ENCODE measurements at regions not wholly inside any gene's neighbourhood (a gene's known extent, or its start where the extent isn't known, plus 50 kb on each side); places are given as distances from the start of the nearest gene placed in this dataset.

- no peak overlapping the region for H3K4me3 ChIP-seq (ENCODE audit: low read length)
- no peaks in the 10 kb centered on the region for H3F3A ChIP-seq (ENCODE audit: insufficient read depth, low read length)
- no peaks in the 10 kb centered on the region for H3K9me2 ChIP-seq (replicated peaks; ENCODE audit: insufficient read depth, low read length)
- no peak overlapping the region for H3K27ac ChIP-seq (ENCODE audit: low read length)
- H3K36me3 ChIP-seq (replicated peaks; ENCODE audit: insufficient read depth, low read length): no peaks in the 10 kb centered on the region
- H3K27me3 ChIP-seq (replicated peaks; ENCODE audit: insufficient read depth, low read length): peaks cover 47% of the 10 kb centered on the region
- H3K9me3 ChIP-seq (replicated peaks; ENCODE audit: insufficient read depth, low read length): no peaks in the 10 kb centered on the region
- no peak for DNase-seq
- H4K20me1 ChIP-seq (ENCODE audit: insufficient read depth, low read length): no peaks in the 10 kb centered on the region
- no peak overlapping the region for H3K9ac ChIP-seq (ENCODE audit: low read length)
- H3K79me2 ChIP-seq (ENCODE audit: low read length): no peaks in the 10 kb centered on the region
- H3K4me2 ChIP-seq (ENCODE audit: low read depth, low read length): no peak overlapping the region
- H2AFZ ChIP-seq (ENCODE audit: low read length): no peak overlapping the region
- no peaks in the 10 kb centered on the region for H3K4me1 ChIP-seq (ENCODE audit: low read length)
- TF ChIP-seq EZH2 (optimal IDR thresholded peaks at IDR 0.05; ENCODE audit: low read depth, low read length) (no peak), CTCF (IDR thresholded peaks at IDR 0.05; ENCODE audit: low read length) (no peak), EZH2phosphoT487 (IDR thresholded peaks at IDR 0.05; ENCODE audit: low read length) (no peak)
Observed at GRCh38 chr14:101492716-101493115, 68.6 kb upstream of the DIO3 start.

- Histone ChIP-seq H3K27ac (ENCODE audit: low read length) (no peak overlapping the region), H3K9ac (ENCODE audit: low read length) (no peak overlapping the region), H4K20me1 (ENCODE audit: insufficient read depth, low read length) (no peaks in the 10 kb centered on the region), H3K9me2 (replicated peaks; ENCODE audit: insufficient read depth, low read length) (no peaks in the 10 kb centered on the region), H2AFZ (ENCODE audit: low read length) (no peak overlapping the region), H3K4me2 (ENCODE audit: low read depth, low read length) (no peak overlapping the region), H3K4me1 (ENCODE audit: low read length) (no peaks in the 10 kb centered on the region), H3K27me3 (replicated peaks; ENCODE audit: insufficient read depth, low read length) (peaks cover 38% of the 10 kb centered on the region), H3K79me2 (ENCODE audit: low read length) (no peaks in the 10 kb centered on the region), H3F3A (ENCODE audit: insufficient read depth, low read length) (no peaks in the 10 kb centered on the region), H3K9me3 (replicated peaks; ENCODE audit: insufficient read depth, low read length) (no peaks in the 10 kb centered on the region), H3K4me3 (ENCODE audit: low read length) (no peak overlapping the region), H3K36me3 (replicated peaks; ENCODE audit: insufficient read depth, low read length) (no peaks in the 10 kb centered on the region)
- no peak for TF ChIP-seq EZH2 (optimal IDR thresholded peaks at IDR 0.05; ENCODE audit: low read depth, low read length)
- TF ChIP-seq CTCF (IDR thresholded peaks at IDR 0.05; ENCODE audit: low read length): no peak
- TF ChIP-seq EZH2phosphoT487 (IDR thresholded peaks at IDR 0.05; ENCODE audit: low read length): no peak
- no peak for DNase-seq
Observed at GRCh38 chr14:101494826-101495225, 66.5 kb upstream of the DIO3 start.

GRCh38 chr14:101495284-101495683, 66.0 kb upstream of the DIO3 start:
- Histone ChIP-seq H3K4me2 (ENCODE audit: low read depth, low read length) (no peak overlapping the region), H3K27ac (ENCODE audit: low read length) (no peak overlapping the region), H3K9ac (ENCODE audit: low read length) (no peak overlapping the region), H3K27me3 (replicated peaks; ENCODE audit: insufficient read depth, low read length) (peaks cover 36% of the 10 kb centered on the region), H3F3A (ENCODE audit: insufficient read depth, low read length) (no peaks in the 10 kb centered on the region), H3K4me1 (ENCODE audit: low read length) (no peaks in the 10 kb centered on the region), H3K9me2 (replicated peaks; ENCODE audit: insufficient read depth, low read length) (no peaks in the 10 kb centered on the region), H4K20me1 (ENCODE audit: insufficient read depth, low read length) (no peaks in the 10 kb centered on the region), H2AFZ (ENCODE audit: low read length) (no peak overlapping the region), H3K79me2 (ENCODE audit: low read length) (no peaks in the 10 kb centered on the region), H3K9me3 (replicated peaks; ENCODE audit: insufficient read depth, low read length) (no peaks in the 10 kb centered on the region), H3K36me3 (replicated peaks; ENCODE audit: insufficient read depth, low read length) (no peaks in the 10 kb centered on the region), H3K4me3 (ENCODE audit: low read length) (no peak overlapping the region)
- DNase-seq: no peak
- no peak for TF ChIP-seq EZH2phosphoT487 (IDR thresholded peaks at IDR 0.05; ENCODE audit: low read length)
- no peak for TF ChIP-seq CTCF (IDR thresholded peaks at IDR 0.05; ENCODE audit: low read length)
- TF ChIP-seq EZH2 (optimal IDR thresholded peaks at IDR 0.05; ENCODE audit: low read depth, low read length): no peak

Measured in MM.1S (cell line).